ELF-1 (cell line): ENCODE measurements at regions not wholly inside any gene's neighbourhood (a gene's known extent, or its start where the extent isn't known, plus 50 kb on each side); places are given as distances from the start of the nearest gene placed in this dataset.
"Not testable (repeated sequence)": the region's sequence is repeated elsewhere in the genome, so short reads cannot be mapped to it uniquely, and the experiment has no call there.

Experiments used
- DNase-seq: peaks from one replicate; pipeline ENCODE4 v3.0.0-alpha.2; 2016; ENCODE audit warnings: low read depth, low spot score

GRCh38 chr14:55767286-55767685 lies 187.3 kb downstream of the KTN1 start:
- DNase-seq: no peak

- DNase-seq: no peak
Measured at GRCh38 chr14:55769877-55770276, 189.9 kb downstream of the KTN1 start.

GRCh38 chr14:55771242-55771981 lies 191.4 kb downstream of the KTN1 start:
- DNase-seq: no peak

- DNase-seq: no peak
Measured at GRCh38 chr14:55772486-55772885, 192.5 kb downstream of the KTN1 start.

- no peak for DNase-seq
Measured at GRCh38 chr14:55773312-55773711, 193.3 kb downstream of the KTN1 start.

- no peak for DNase-seq
Measured at GRCh38 chr14:55773984-55774545, 194.1 kb downstream of the KTN1 start.

GRCh38 chr14:55777877-55778276 lies 197.9 kb downstream of the KTN1 start:
- no peak for DNase-seq

- no peak for DNase-seq
Measured at GRCh38 chr14:55780156-55780946, 200.3 kb downstream of the KTN1 start.

- DNase-seq: no peak
Measured at GRCh38 chr14:55781046-55781445, 201.0 kb downstream of the KTN1 start.

- no peak for DNase-seq
Measured at GRCh38 chr14:55782166-55782565, 202.2 kb downstream of the KTN1 start.

- DNase-seq: no peak
Measured at GRCh38 chr14:55789406-55789805, 209.4 kb downstream of the KTN1 start.

- peak; percentile 30 for DNase-seq
Measured at GRCh38 chr14:55794655-55795595, 214.9 kb downstream of the KTN1 start.

- not testable (repeated sequence) for DNase-seq
Measured at GRCh38 chr14:55796513-55796912, 216.5 kb downstream of the KTN1 start.

GRCh38 chr14:55798406-55798805 lies 218.4 kb downstream of the KTN1 start:
- DNase-seq: no peak

GRCh38 chr14:55799508-55800095 lies 219.6 kb downstream of the KTN1 start:
- peak; percentile 23 for DNase-seq

GRCh38 chr14:55800156-55800785 lies 220.3 kb downstream of the KTN1 start:
- DNase-seq: no peak

- DNase-seq: no peak
Measured at GRCh38 chr14:55801121-55801520, 221.1 kb downstream of the KTN1 start.

GRCh38 chr14:55802986-55803872 lies 223.2 kb downstream of the KTN1 start:
- DNase-seq: no peak

GRCh38 chr14:55803873-55804553 lies 224.0 kb downstream of the KTN1 start:
- DNase-seq: no peak
